HG02571 (cell line): ENCODE measurements at regions not wholly inside any gene's neighbourhood (a gene's known extent, or its start where the extent isn't known, plus 50 kb on each side); places are given as distances from the start of the nearest gene placed in this dataset.

ENCODE experiments used
- ATAC-seq: cut with Tn5 transposase; IDR thresholded peaks from one replicate; pipeline ENCODE4 v1.9.1; 2021; ENCODE audit warnings: mild to moderate bottlenecking, moderate library complexity; ENCODE audit not compliant: unreplicated experiment

DNA sequence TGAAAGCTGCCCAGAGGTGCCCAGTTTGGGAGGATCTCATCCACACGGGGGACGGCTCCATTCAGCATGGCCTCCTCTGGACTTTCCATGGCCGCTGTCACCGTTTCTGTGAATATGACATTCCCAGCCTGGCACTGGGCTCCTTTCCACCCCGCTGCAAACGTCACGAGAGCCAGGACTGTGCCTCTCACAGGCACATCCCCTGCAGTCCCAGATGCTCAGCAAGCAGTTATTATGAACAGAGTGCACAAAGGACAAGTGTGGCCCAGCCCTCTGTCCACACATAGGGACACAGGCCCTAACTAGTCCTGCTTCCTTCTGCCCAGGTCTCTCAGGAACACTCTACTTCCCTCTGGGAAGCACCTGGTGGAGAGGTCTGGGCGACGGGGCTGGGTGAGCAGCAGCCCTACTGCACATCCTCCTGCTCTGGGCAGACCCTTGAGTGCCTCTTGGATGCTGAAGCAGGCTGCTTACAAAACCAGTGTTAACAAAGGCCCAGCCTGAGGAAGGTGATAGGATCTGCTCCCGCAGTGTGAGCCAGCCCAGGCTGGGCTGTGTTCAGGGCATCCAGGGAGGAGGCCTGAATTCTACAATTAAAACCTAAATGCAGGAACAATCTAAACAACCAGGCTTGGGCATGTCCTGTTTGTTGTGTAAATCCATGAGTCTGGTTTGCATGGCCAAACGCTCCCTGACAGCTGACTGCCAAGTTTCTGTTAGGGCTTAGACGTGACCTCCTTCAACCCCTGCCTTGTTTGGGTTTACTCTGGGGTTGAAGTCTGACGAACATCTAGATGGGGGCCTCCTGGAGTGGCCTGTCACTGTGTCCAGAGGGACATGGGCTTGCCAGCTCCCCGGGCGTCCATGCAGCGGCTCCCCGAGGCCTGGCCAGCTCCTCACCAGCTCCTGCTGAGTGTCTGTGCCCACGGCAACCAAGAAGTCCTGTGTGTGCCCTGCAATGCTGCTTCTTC lies 269.8 kb downstream of the GADD45G start:
- ATAC-seq: no peak

- ATAC-seq: no peak
Measured at GRCh38 chr9:89877051-89878002, 272.5 kb downstream of the GADD45G start.

- ATAC-seq: no peak
Measured at GRCh38 chr9:89878003-89878411, 273.2 kb downstream of the GADD45G start.

GRCh38 chr9:89878687-89879086 lies 273.9 kb downstream of the GADD45G start:
- no peak for ATAC-seq

DNA sequence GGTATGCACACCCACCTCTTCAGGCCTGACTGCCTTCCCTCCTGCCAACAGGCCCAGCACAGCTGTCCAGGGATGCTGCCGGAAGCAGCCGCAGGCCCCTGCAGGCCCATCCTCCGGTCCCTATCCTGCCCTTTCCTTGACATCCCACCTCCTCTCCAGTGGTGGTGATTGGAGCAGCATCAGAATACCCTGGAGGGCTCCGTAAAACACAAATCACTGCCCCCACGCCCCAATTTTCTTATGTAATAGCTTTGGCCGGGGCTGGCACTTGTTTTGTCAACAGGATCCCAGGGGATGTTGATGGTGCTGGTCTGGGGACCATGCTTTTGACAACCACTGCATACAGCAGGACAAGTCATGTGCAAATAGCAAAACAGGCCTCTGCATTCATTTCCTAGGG lies 274.5 kb downstream of the GADD45G start:
- no peak for ATAC-seq

DNA sequence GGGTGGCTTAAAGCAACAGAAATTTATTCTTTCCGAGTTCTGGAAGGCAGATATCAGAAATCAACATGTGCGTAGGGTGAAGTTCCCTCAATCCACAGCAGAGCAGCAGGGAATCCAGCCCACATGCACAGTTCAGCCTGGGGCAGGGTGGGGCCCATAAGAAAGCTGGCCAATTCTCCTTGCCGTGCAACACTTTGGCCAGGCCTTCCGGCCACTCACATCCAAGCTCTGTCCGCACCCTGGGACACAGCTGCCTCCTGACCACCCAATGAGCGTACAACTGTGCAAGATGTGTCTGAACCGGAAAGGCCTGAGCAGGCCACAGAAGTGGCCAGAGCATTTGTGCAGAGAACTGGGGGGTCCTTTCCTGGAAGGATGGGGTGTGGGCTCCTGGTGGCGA lies 274.9 kb downstream of the GADD45G start:
- ATAC-seq: no peak

GRCh38 chr9:89880161-89880560 lies 275.3 kb downstream of the GADD45G start:
- ATAC-seq: no peak

DNA sequence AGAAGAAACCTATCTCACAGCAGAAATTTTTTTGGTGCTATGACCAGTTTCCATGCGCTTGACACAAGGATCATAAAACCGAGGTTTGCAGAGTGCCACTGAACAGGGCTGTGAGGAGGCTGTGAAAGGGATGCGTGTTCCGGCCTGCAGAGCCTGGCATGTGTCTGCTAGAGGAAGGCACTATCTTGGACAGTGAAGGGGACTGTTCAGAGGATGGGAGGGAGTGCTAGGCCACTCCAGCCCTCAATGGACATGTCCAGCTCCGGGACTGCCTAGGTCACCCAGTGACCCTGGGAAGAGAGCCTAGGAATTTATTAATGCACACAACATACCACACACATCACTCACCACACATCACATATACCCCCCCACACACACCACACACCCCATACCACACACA lies 275.9 kb downstream of the GADD45G start:
- ATAC-seq: no peak

DNA sequence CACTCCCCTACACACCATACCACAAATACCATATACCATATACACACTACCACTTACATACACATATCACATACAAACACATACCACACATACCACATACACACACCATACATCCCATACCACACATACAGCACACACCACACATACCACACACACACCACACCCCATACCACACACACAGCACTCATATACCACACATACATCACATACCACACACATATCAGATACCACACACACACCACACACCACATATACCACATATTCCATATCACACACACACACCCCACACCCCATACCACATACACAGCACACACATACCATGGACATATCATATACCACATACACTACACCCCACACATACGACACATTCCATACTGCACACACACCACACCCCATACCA lies 276.6 kb downstream of the GADD45G start:
- ATAC-seq: no peak

GRCh38 chr9:89882930-89883361 lies 278.1 kb downstream of the GADD45G start:
- ATAC-seq: no peak

DNA sequence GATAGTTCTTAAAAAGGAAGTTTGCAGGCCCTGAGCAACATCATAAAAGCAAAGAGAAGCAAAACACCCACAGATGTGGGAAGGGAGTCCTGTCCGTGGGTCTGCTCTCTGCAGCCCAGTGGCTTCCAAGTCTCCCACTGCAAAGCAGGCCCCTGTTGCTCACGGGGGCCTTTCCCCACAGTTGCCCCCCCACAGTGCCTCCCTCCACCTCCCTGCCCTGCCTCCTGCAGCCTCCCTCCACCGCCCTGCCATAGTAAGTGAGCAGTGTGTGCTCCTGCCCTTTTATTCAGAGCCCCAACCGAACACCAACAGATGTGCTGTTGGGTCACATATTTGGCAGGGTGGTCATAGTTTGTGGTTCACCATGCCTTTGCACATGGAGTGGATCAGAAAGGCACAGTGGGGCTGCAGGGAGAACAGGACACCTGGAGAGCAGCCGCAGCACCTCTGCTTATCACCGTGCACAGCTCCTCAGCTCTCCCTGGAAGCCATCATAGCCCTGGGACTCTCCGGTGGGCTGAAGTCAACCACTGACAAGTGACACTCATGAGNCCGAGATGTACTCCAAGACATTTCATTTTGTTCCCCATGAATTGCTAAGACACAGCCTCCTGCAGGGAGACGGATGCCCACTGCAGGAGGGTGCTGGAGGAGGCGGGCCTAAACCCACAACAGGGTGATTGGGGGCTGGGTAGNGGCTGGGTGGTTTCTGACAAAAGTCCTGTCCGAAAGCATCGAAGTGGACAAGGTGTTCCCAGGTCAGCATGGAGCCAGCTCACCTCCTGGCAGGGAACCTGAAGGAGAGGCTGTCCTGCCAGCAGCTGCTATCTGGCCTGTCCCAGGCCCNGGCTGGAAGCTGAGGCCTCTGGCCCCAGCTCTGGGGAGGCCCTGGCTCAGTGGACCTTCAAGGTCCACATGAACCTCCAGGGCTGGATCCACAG lies 278.9 kb downstream of the GADD45G start:
- ATAC-seq: no peak

DNA sequence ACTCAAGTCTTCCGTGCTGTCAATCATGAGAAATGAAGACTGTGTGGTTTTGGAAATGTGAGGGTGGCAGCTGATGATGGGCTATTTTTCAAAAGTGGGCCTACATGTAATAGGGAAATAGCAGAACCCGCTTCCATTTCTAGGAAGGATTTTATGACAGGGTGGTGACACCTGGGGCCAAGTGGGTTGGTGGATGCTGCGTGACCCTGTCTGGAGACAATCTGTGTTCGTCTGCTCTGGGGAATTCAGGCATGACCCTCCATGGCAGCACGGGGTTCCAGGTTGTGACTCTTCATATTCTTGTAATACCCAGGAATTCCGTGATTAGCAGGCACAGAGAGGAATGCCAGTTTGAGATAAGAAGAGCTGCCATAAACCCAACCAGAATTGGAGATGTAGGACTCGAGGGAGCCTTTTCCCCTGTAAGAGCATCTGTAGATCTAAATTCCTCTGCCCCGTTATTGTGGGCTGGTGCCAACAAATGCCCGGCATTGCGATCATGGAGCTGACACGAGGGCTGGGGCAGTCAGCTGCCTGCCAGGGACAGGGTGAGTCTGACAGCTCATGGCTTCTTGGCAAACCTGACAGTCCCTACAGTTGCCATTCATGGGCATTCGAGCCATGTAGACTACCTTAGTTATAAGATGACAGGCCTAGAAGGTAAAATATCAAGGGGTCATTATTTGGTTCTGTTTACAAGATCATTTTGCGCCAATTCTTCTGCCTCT lies 279.7 kb downstream of the GADD45G start:
- ATAC-seq: no peak

DNA sequence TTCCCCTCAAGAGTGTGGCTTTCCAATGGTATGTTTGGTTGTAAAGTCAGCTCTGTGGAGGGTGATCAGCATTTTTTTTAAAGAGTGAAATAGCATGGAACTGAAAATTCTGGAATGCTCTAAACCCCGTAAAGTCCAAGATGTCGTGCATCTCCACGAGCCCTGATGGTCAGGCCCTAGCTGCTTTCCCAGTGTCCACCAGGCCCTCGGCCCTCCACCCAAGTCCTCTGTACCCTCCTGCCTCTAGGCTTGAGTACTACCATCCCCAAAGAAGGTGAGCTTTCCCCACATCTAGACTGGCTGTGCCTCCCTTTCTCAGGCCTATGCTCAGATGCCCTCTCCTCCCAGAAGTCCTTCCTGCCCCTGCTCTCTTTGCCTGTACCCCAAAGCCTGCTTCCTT lies 280.3 kb downstream of the GADD45G start:
- ATAC-seq: no peak

DNA sequence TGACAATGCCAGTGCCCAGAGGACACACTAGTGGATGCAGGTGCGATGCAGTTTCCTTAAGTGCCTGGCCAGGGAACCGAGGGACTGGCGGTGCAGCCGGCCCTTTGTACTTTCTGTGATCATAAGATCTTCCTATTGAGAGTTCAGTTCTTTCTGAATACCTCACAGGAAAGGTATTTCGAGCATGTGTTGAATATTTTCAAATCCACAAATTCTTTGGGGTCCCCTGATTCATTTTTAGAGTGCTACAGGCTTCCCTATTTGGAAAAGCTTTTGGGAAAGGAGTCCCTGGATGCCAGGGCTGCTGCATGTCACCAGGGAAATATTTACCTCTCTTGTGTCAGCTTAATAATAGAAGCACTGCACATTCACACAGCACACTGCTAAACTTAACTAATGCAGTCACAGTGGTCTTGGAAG lies 281.5 kb downstream of the GADD45G start:
- ATAC-seq: no peak

DNA sequence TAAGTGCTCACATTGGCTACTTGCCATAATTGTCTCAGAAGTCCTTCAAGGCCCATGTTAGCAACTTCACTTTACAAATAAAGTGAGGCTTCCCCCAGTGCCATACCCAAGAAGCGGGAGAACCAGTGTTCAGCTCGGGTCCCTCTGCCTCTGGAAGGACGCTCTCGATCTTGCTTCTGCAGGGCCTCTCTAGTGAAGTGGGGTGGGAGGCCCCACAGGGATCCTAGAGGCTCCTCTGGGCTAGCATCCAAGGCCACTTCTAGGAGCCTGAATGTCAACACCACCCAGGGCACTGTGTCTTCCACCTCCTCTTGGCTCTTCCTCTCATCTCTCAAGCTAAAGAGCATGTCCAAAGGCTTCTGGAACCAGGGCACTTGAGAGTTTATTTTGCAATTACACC lies 282.5 kb downstream of the GADD45G start:
- no peak for ATAC-seq

GRCh38 chr9:89888233-89888632 lies 283.4 kb downstream of the GADD45G start:
- no peak for ATAC-seq

GRCh38 chr9:89888677-89889076 lies 283.9 kb downstream of the GADD45G start:
- ATAC-seq: no peak

DNA sequence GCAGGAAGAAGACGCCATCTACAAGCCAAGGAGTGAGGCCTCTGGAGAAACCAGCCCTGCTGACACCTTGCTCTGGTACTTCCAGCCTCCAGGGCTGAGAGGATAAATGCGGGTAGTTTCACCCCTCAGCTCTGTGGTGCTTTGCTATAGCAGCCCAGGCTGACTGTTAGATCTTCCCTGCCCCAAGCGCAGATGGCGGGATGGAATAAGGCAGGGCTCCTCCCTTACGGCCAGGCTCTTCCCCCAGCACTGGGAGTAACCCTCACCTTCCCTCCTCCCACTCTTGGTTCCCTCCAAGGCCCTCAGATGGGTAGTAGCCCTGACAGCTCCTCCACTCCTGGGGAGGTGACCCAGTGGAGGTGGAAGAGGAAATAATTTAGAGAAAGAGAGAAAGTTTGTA lies 285.1 kb downstream of the GADD45G start:
- no peak for ATAC-seq

- no peak for ATAC-seq
Measured at GRCh38 chr9:89890326-89890980, 285.6 kb downstream of the GADD45G start.
